ENCODE measurements at regions not wholly inside any gene's neighbourhood (a gene's known extent, or its start where the extent isn't known, plus 50 kb on each side); places are given as distances from the start of the nearest gene placed in this dataset.

DNA sequence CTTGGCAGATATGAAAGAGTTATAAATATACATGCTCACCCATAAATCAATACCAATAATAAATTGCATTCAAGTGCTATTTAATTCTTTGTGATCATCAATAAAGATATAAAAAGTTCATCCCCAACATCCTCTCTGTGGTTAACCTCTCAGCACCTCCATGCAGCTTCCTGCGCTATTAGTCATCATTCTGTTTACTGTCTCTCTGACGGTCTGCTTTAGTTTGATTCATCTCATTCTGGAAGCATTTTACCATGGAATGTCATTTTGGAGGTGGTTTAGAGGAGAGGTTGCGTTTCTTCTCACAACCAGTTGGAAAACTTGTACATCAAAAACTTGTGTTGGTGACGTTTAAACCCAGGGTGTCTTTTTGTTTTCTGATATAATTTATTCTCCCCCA lies 486.6 kb downstream of the BRINP1 start:
- TF ChIP-seq, protein P1, sequence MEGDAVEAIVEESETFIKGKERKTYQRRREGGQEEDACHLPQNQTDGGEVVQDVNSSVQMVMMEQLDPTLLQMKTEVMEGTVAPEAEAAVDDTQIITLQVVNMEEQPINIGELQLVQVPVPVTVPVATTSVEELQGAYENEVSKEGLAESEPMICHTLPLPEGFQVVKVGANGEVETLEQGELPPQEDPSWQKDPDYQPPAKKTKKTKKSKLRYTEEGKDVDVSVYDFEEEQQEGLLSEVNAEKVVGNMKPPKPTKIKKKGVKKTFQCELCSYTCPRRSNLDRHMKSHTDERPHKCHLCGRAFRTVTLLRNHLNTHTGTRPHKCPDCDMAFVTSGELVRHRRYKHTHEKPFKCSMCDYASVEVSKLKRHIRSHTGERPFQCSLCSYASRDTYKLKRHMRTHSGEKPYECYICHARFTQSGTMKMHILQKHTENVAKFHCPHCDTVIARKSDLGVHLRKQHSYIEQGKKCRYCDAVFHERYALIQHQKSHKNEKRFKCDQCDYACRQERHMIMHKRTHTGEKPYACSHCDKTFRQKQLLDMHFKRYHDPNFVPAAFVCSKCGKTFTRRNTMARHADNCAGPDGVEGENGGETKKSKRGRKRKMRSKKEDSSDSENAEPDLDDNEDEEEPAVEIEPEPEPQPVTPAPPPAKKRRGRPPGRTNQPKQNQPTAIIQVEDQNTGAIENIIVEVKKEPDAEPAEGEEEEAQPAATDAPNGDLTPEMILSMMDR (IDR thresholded peaks at IDR 0.05) = no peak
- TF ChIP-seq, protein P2, sequence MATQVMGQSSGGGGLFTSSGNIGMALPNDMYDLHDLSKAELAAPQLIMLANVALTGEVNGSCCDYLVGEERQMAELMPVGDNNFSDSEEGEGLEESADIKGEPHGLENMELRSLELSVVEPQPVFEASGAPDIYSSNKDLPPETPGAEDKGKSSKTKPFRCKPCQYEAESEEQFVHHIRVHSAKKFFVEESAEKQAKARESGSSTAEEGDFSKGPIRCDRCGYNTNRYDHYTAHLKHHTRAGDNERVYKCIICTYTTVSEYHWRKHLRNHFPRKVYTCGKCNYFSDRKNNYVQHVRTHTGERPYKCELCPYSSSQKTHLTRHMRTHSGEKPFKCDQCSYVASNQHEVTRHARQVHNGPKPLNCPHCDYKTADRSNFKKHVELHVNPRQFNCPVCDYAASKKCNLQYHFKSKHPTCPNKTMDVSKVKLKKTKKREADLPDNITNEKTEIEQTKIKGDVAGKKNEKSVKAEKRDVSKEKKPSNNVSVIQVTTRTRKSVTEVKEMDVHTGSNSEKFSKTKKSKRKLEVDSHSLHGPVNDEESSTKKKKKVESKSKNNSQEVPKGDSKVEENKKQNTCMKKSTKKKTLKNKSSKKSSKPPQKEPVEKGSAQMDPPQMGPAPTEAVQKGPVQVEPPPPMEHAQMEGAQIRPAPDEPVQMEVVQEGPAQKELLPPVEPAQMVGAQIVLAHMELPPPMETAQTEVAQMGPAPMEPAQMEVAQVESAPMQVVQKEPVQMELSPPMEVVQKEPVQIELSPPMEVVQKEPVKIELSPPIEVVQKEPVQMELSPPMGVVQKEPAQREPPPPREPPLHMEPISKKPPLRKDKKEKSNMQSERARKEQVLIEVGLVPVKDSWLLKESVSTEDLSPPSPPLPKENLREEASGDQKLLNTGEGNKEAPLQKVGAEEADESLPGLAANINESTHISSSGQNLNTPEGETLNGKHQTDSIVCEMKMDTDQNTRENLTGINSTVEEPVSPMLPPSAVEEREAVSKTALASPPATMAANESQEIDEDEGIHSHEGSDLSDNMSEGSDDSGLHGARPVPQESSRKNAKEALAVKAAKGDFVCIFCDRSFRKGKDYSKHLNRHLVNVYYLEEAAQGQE (IDR thresholded peaks at IDR 0.05; ENCODE audit: insufficient read depth in 1 of 2, low read depth in 2 of 2, low read length in 1 of 2) = no peak
- TF ChIP-seq POLR2AphosphoS5 (IDR thresholded peaks at IDR 0.05; ENCODE audit: low read depth, low read length) = no peak

Data from Panc1 (cell line).